GM23338 (cell line): ENCODE measurements at regions not wholly inside any gene's neighbourhood (a gene's known extent, or its start where the extent isn't known, plus 50 kb on each side); places are given as distances from the start of the nearest gene placed in this dataset.

Source experiments
- ATAC-seq: fragments of 200-7000 bp; cut with Tn5 transposase; 3 replicates; pipeline ENCODE4 v1.9.1; 2020
- DNase-seq: peaks from one replicate; pipeline ENCODE4 v3.0.0-alpha.2; 2015; ENCODE audit warnings: low spot score
- H2AFZ ChIP-seq: fragments of 200-600 bp; sonication (generic); 2 replicates; pipeline ENCODE4 v1.8.0; 2016; ENCODE audit warnings: antibody characterized with exemption, mild to moderate bottlenecking, moderate library complexity
- H3F3A ChIP-seq: fragments of 200-600 bp; sonication (generic); replicated peaks from 2 replicates; pipeline ENCODE4 v1.8.0; 2017; ENCODE audit warnings: antibody characterized with exemption, mixed run types, low read depth
- H3K27ac ChIP-seq: fragments of 200-600 bp; sonication (generic); 2 replicates; pipeline ENCODE4 v1.6.1; 2016; ENCODE audit warnings: low read depth
- H3K27me3 ChIP-seq: fragments of 200-600 bp; sonication (generic); 2 replicates; pipeline ENCODE4 v1.8.0; 2016; ENCODE audit warnings: mild to moderate bottlenecking, mixed run types, moderate library complexity; ENCODE audit not compliant: insufficient read depth
- H3K36me3 ChIP-seq: fragments of 200-600 bp; sonication (generic); 2 replicates; pipeline ENCODE4 v1.8.0; 2016; ENCODE audit warnings: mild to moderate bottlenecking; ENCODE audit not compliant: insufficient read depth
- H3K4me1 ChIP-seq: fragments of 200-600 bp; sonication (generic); 2 replicates; pipeline ENCODE4 v1.8.0; 2016; ENCODE audit warnings: mild to moderate bottlenecking, moderate library complexity; ENCODE audit not compliant: insufficient read depth
- H3K4me2 ChIP-seq: fragments of 200-600 bp; sonication (generic); 2 replicates; pipeline ENCODE4 v1.7.1; 2017; ENCODE audit warnings: mixed run types
- H3K4me3 ChIP-seq: fragments of 200-600 bp; sonication (generic); 2 replicates; pipeline ENCODE4 v1.6.1; 2016; ENCODE audit warnings: mixed run types
- H3K79me2 ChIP-seq: fragments of 200-600 bp; sonication (generic); replicated peaks from 2 replicates; pipeline ENCODE4 v1.8.0; 2017; ENCODE audit warnings: mild to moderate bottlenecking; ENCODE audit not compliant: insufficient read depth
- H3K9me2 ChIP-seq: fragments of 200-600 bp; sonication (generic); 2 replicates; pipeline ENCODE4 v1.8.0; 2017; ENCODE audit not compliant: insufficient read depth
- H4K20me1 ChIP-seq: fragments of 200-600 bp; sonication (generic); replicated peaks from 2 replicates; pipeline ENCODE4 v1.8.0; 2017; ENCODE audit warnings: mild to moderate bottlenecking; ENCODE audit not compliant: insufficient read depth
- H3K27ac Mint-ChIP-seq: 2 replicates; pipeline ENCODE4 v1.8.0; 2020; ENCODE audit warnings: inconsistent platforms, mild to moderate bottlenecking, moderate library complexity, mixed read lengths
- H3K27me3 Mint-ChIP-seq: 3 replicates; pipeline ENCODE4 v1.8.0; 2022; ENCODE audit warnings: low read depth, mild to moderate bottlenecking, moderate library complexity, mixed read lengths, inconsistent platforms; ENCODE audit not compliant: insufficient read depth, poor library complexity
- H3K36me3 Mint-ChIP-seq: 3 replicates; pipeline ENCODE4 v1.8.0; 2021; ENCODE audit warnings: low read depth, mild to moderate bottlenecking, inconsistent platforms, moderate library complexity, mixed read lengths
- H3K4me1 Mint-ChIP-seq: 3 replicates; pipeline ENCODE4 v1.8.0; 2020; ENCODE audit warnings: mild to moderate bottlenecking, inconsistent platforms, mixed read lengths
- H3K4me3 Mint-ChIP-seq: 3 replicates; pipeline ENCODE4 v1.8.0; 2021; ENCODE audit warnings: moderate library complexity, mild to moderate bottlenecking, inconsistent platforms, mixed read lengths
- H3K9me3 Mint-ChIP-seq: 3 replicates; pipeline ENCODE4 v1.8.0; 2020; ENCODE audit warnings: moderate library complexity, mild to moderate bottlenecking, inconsistent platforms, mixed read lengths
- CREB1 ChIP-seq: fragments of 250-450 bp; sonication (Bioruptor Pico); IDR thresholded peaks from 2 replicates; pipeline ENCODE4 v1.5.0; 2020; ENCODE audit warnings: low read depth, mild to moderate bottlenecking, moderate library complexity
- CTCF ChIP-seq, 2 experiments: fragments of 200-600 bp in 1 of 2; sonication (generic) in 1 of 2; conservative IDR thresholded peaks; 2 replicates each; pipeline versions ENCODE4 v1.5.1 to v1.6.1; 2016 to 2017; ENCODE audit warnings: antibody characterized with exemption in 2 of 2, low read depth in 2 of 2, mild to moderate bottlenecking in 2 of 2, moderate library complexity in 1 of 2
- JUNB ChIP-seq: IDR thresholded peaks from one replicate; pipeline ENCODE4 v1.6.1; 2016; ENCODE audit warnings: antibody characterized with exemption; ENCODE audit not compliant: unreplicated experiment
- POLR2AphosphoS5 ChIP-seq: IDR thresholded peaks from 2 replicates; pipeline ENCODE4 v1.6.1; 2016; ENCODE audit warnings: antibody characterized with exemption, low read depth
- TF ChIP-seq, protein P1 (sequence below): IDR thresholded peaks from one replicate; pipeline ENCODE4 v1.6.1; 2018; ENCODE audit warnings: antibody characterized with exemption; ENCODE audit not compliant: unreplicated experiment
- TF ChIP-seq, protein P2 (sequence below): IDR thresholded peaks from 2 replicates; pipeline ENCODE4 v1.6.1; 2016; ENCODE audit warnings: antibody characterized with exemption

GRCh38 chr17:79220713-79221291 is 146.2 kb downstream of the ENGASE start:
- peak; percentile 69 for DNase-seq
- no peaks in the 10 kb centered on the region for H3F3A ChIP-seq
- H3K4me1 ChIP-seq, result peaks cover 22% of the 10 kb centered on the region
- peak overlapping the region; percentile 91 for H2AFZ ChIP-seq
- no peak overlapping the region for H3K27ac Mint-ChIP-seq
- H3K36me3 ChIP-seq, result no peaks in the 10 kb centered on the region
- H3K79me2 ChIP-seq, result no peaks in the 10 kb centered on the region
- peaks cover 29% of the 10 kb centered on the region for H3K4me1 Mint-ChIP-seq
- H3K36me3 Mint-ChIP-seq, result no peaks in the 10 kb centered on the region
- ATAC-seq, result peak; percentile 84
- H3K27me3 ChIP-seq, result no peaks in the 10 kb centered on the region
- peaks cover 14% of the 10 kb centered on the region for H3K27me3 Mint-ChIP-seq
- peak overlapping the region; percentile 73 for H3K4me3 Mint-ChIP-seq
- no peak overlapping the region for H3K27ac ChIP-seq
- peak overlapping the region; percentile 92 for H3K4me2 ChIP-seq
- H4K20me1 ChIP-seq, result no peaks in the 10 kb centered on the region
- peak overlapping the region; percentile 64 for H3K4me3 ChIP-seq
- H3K9me2 ChIP-seq, result no peaks in the 10 kb centered on the region
- no peaks in the 10 kb centered on the region for H3K9me3 Mint-ChIP-seq
- peak; percentile 44; the same call in 1 of the 2 replicates for TF ChIP-seq POLR2AphosphoS5
- no peak for TF ChIP-seq CREB1 (CRISPR knock-in tag)
- TF ChIP-seq, protein P1, sequence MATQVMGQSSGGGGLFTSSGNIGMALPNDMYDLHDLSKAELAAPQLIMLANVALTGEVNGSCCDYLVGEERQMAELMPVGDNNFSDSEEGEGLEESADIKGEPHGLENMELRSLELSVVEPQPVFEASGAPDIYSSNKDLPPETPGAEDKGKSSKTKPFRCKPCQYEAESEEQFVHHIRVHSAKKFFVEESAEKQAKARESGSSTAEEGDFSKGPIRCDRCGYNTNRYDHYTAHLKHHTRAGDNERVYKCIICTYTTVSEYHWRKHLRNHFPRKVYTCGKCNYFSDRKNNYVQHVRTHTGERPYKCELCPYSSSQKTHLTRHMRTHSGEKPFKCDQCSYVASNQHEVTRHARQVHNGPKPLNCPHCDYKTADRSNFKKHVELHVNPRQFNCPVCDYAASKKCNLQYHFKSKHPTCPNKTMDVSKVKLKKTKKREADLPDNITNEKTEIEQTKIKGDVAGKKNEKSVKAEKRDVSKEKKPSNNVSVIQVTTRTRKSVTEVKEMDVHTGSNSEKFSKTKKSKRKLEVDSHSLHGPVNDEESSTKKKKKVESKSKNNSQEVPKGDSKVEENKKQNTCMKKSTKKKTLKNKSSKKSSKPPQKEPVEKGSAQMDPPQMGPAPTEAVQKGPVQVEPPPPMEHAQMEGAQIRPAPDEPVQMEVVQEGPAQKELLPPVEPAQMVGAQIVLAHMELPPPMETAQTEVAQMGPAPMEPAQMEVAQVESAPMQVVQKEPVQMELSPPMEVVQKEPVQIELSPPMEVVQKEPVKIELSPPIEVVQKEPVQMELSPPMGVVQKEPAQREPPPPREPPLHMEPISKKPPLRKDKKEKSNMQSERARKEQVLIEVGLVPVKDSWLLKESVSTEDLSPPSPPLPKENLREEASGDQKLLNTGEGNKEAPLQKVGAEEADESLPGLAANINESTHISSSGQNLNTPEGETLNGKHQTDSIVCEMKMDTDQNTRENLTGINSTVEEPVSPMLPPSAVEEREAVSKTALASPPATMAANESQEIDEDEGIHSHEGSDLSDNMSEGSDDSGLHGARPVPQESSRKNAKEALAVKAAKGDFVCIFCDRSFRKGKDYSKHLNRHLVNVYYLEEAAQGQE, result no peak

GRCh38 chr17:79220201-79220712 is 145.6 kb downstream of the ENGASE start:
- 0 out of 2 replicates have a peak, but pooled peaks have one; percentile 33 for TF ChIP-seq CREB1 (CRISPR knock-in tag)
- no peak for TF ChIP-seq CTCF (conservative IDR thresholded peaks at IDR 0.05; ENCODE audit: low read depth in 2 of 2)
- TF ChIP-seq POLR2AphosphoS5, result no peak
- no peak for TF ChIP-seq JUNB
- TF ChIP-seq, protein P2, sequence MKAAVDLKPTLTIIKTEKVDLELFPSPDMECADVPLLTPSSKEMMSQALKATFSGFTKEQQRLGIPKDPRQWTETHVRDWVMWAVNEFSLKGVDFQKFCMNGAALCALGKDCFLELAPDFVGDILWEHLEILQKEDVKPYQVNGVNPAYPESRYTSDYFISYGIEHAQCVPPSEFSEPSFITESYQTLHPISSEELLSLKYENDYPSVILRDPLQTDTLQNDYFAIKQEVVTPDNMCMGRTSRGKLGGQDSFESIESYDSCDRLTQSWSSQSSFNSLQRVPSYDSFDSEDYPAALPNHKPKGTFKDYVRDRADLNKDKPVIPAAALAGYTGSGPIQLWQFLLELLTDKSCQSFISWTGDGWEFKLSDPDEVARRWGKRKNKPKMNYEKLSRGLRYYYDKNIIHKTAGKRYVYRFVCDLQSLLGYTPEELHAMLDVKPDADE, result no peak
- H3K36me3 ChIP-seq, result no peaks in the 10 kb centered on the region
- peaks cover 14% of the 10 kb centered on the region for H3K27me3 Mint-ChIP-seq
- no peaks in the 10 kb centered on the region for H3K9me3 Mint-ChIP-seq
- ATAC-seq (peak; percentile 57), DNase-seq (peak; percentile 53)
- no peaks in the 10 kb centered on the region for H3K36me3 Mint-ChIP-seq
- H3K4me2 ChIP-seq, result peak overlapping the region; percentile 92
- peaks cover 22% of the 10 kb centered on the region for H3K4me1 ChIP-seq
- H3K4me3 ChIP-seq, result peak overlapping the region; percentile 64
- H2AFZ ChIP-seq, result peak overlapping the region; percentile 91
- H3K9me2 ChIP-seq, result no peaks in the 10 kb centered on the region
- H3K27ac Mint-ChIP-seq, result no peak overlapping the region
- H3K27me3 ChIP-seq, result no peaks in the 10 kb centered on the region
- H3K4me1 Mint-ChIP-seq, result peaks cover 32% of the 10 kb centered on the region
- no peak overlapping the region for H3K27ac ChIP-seq
- H4K20me1 ChIP-seq, result no peaks in the 10 kb centered on the region
- no peaks in the 10 kb centered on the region for H3K79me2 ChIP-seq
- peak overlapping the region; percentile 73 for H3K4me3 Mint-ChIP-seq
- H3F3A ChIP-seq, result no peaks in the 10 kb centered on the region
